ENCODE measurements at regions not wholly inside any gene's neighbourhood (a gene's known extent, or its start where the extent isn't known, plus 50 kb on each side); places are given as distances from the start of the nearest gene placed in this dataset.

DNA sequence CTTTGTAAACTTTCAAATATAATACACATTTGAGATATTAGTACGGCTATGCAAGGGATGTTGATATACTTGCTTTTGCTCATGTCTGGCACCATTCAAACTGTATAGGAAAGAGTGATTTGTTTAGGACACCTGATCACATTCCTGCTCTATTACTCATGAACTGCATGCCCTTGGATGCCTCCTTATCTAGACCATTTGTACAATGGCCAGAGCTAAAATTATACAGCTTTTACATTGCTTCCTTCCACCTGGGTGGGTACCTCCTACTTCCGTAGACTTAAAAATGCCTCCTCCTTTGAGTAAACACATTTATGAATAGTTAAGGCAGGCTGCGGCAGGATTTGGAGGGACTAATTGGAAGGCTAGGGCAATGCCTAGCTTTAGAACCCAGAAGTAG is 85.4 kb upstream of the PBX1 start:
- TF ChIP-seq, protein P1, sequence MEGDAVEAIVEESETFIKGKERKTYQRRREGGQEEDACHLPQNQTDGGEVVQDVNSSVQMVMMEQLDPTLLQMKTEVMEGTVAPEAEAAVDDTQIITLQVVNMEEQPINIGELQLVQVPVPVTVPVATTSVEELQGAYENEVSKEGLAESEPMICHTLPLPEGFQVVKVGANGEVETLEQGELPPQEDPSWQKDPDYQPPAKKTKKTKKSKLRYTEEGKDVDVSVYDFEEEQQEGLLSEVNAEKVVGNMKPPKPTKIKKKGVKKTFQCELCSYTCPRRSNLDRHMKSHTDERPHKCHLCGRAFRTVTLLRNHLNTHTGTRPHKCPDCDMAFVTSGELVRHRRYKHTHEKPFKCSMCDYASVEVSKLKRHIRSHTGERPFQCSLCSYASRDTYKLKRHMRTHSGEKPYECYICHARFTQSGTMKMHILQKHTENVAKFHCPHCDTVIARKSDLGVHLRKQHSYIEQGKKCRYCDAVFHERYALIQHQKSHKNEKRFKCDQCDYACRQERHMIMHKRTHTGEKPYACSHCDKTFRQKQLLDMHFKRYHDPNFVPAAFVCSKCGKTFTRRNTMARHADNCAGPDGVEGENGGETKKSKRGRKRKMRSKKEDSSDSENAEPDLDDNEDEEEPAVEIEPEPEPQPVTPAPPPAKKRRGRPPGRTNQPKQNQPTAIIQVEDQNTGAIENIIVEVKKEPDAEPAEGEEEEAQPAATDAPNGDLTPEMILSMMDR (conservative IDR thresholded peaks at IDR 0.05 in 1 of 2, IDR thresholded peaks at IDR 0.05 in 1 of 2; ENCODE audit: extremely low read depth in 1 of 2, insufficient read depth in 1 of 2, low read depth in 1 of 2, low read length in 2 of 2), result no peak
- TF ChIP-seq EZH2 (IDR thresholded peaks at IDR 0.05; ENCODE audit: borderline replicate concordance, low read length), result no peak
